HFF-Myc (cell line): ENCODE measurements at regions not wholly inside any gene's neighbourhood (a gene's known extent, or its start where the extent isn't known, plus 50 kb on each side); places are given as distances from the start of the nearest gene placed in this dataset.
A peak's percentile ranks its signal among the peaks of the same experiment; 100 is the strongest.

Source experiments
- DNase-seq: peaks from one replicate; pipeline ENCODE4 v3.0.0-alpha.2; 2011; ENCODE audit warnings: low read depth; ENCODE audit errors: extremely low read depth
- H3K4me3 ChIP-seq: replicated peaks from 2 replicates; pipeline ENCODE4 v1.5.1; 2011; ENCODE audit warnings: low read depth, mild to moderate bottlenecking, control low read depth, low read length
- CTCF ChIP-seq: IDR thresholded peaks from 2 replicates; pipeline ENCODE4 v1.5.1; 2012; ENCODE audit warnings: mild to moderate bottlenecking, low read depth, low read length, control low read depth; ENCODE audit errors: missing control alignments

GRCh38 chr12:114747012-114747858 lies 63.3 kb upstream of the TBX3 start:
- no peak for TF ChIP-seq CTCF
- no peak for DNase-seq
- H3K4me3 ChIP-seq = no peak overlapping the region

- H3K4me3 ChIP-seq = no peak overlapping the region
- no peak for DNase-seq
- TF ChIP-seq CTCF = no peak
Observed at GRCh38 chr12:114746297-114747011, 62.5 kb upstream of the TBX3 start.

GRCh38 chr12:114744691-114745090 lies 60.7 kb upstream of the TBX3 start:
- TF ChIP-seq CTCF = no peak
- H3K4me3 ChIP-seq = peak overlapping the region; percentile 19; the same call in 1 of the 2 replicates
- DNase-seq = no peak

GRCh38 chr12:114744285-114744684 lies 60.3 kb upstream of the TBX3 start:
- H3K4me3 ChIP-seq = no peak overlapping the region
- DNase-seq = no peak
- TF ChIP-seq CTCF = no peak

GRCh38 chr12:114743799-114744198 lies 59.8 kb upstream of the TBX3 start:
- H3K4me3 ChIP-seq = no peak overlapping the region
- DNase-seq = no peak
- TF ChIP-seq CTCF = no peak

- DNase-seq = no peak
- TF ChIP-seq CTCF = no peak
- no peak overlapping the region for H3K4me3 ChIP-seq
Observed at GRCh38 chr12:114743289-114743688, 59.3 kb upstream of the TBX3 start.

GRCh38 chr12:114742363-114742762 lies 58.4 kb upstream of the TBX3 start:
- TF ChIP-seq CTCF = no peak
- H3K4me3 ChIP-seq = no peak overlapping the region
- DNase-seq = no peak
